ENCODE measurements at regions not wholly inside any gene's neighbourhood (a gene's known extent, or its start where the extent isn't known, plus 50 kb on each side); places are given as distances from the start of the nearest gene placed in this dataset.
A peak's percentile ranks its signal among the peaks of the same experiment; 100 is the strongest.

DNA sequence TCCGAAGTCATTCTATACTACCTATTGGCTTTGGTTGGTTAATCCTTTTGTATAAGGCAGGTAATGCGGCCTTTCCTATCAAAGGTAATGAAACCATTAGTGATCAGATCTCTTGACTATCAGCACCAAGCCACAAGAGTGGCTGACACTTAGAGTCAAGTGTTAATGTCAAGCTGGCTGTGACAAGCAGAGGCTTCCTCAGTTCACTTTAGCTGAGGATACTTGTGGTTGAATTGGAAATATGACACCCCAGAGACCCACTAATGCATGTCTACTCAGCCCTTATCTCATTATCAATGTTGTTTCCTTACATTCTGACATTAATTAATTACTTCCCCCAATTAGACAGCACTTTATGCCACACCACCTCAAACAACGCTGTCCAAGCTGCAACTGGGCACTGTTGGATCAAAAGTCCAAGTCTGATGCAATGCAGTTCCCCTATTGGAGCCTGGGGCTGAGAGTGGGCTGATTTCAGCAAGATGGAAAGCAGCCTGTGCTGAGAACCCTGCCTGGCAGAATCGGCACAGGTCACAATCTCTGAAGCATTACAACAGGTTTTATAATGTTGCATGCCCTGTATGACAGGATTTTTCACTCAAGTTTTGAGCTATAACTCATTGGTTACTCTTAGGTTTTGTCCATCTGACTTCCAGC, 273.5 kb downstream of the COL12A1 start:
- Mint-ChIP-seq H3K36me3 (ENCODE audit: low read depth, unreplicated experiment) (no peaks in the 10 kb centered on the region), H3K4me1 (ENCODE audit: unreplicated experiment) (peaks cover 3% of the 10 kb centered on the region), H3K27me3 (ENCODE audit: unreplicated experiment) (no peaks in the 10 kb centered on the region), H3K4me3 (ENCODE audit: unreplicated experiment) (no peak overlapping the region), H3K9me3 (ENCODE audit: unreplicated experiment) (no peaks in the 10 kb centered on the region), H3K27ac (ENCODE audit: unreplicated experiment) (no peak overlapping the region)
- TF ChIP-seq, protein P1, sequence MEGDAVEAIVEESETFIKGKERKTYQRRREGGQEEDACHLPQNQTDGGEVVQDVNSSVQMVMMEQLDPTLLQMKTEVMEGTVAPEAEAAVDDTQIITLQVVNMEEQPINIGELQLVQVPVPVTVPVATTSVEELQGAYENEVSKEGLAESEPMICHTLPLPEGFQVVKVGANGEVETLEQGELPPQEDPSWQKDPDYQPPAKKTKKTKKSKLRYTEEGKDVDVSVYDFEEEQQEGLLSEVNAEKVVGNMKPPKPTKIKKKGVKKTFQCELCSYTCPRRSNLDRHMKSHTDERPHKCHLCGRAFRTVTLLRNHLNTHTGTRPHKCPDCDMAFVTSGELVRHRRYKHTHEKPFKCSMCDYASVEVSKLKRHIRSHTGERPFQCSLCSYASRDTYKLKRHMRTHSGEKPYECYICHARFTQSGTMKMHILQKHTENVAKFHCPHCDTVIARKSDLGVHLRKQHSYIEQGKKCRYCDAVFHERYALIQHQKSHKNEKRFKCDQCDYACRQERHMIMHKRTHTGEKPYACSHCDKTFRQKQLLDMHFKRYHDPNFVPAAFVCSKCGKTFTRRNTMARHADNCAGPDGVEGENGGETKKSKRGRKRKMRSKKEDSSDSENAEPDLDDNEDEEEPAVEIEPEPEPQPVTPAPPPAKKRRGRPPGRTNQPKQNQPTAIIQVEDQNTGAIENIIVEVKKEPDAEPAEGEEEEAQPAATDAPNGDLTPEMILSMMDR (IDR thresholded peaks at IDR 0.05; ENCODE audit: unreplicated experiment): no peak
- DNase-seq (ENCODE audit: low spot score): no peak

- H3K36me3 Mint-ChIP-seq (ENCODE audit: low read depth, unreplicated experiment): no peaks in the 10 kb centered on the region
- H3K27me3 Mint-ChIP-seq (ENCODE audit: unreplicated experiment): no peaks in the 10 kb centered on the region
- TF ChIP-seq, protein P1 (IDR thresholded peaks at IDR 0.05; ENCODE audit: unreplicated experiment): no peak
- H3K4me1 Mint-ChIP-seq (ENCODE audit: unreplicated experiment): peaks cover 3% of the 10 kb centered on the region
- no peaks in the 10 kb centered on the region for H3K9me3 Mint-ChIP-seq (ENCODE audit: unreplicated experiment)
- no peak overlapping the region for H3K27ac Mint-ChIP-seq (ENCODE audit: unreplicated experiment)
- H3K4me3 Mint-ChIP-seq (ENCODE audit: unreplicated experiment): no peak overlapping the region
- DNase-seq (ENCODE audit: low spot score): no peak
Measured at GRCh38 chr6:74931558-74931957, 274.3 kb downstream of the COL12A1 start.

- H3K27me3 Mint-ChIP-seq (ENCODE audit: unreplicated experiment): no peaks in the 10 kb centered on the region
- H3K27ac Mint-ChIP-seq (ENCODE audit: unreplicated experiment): no peak overlapping the region
- H3K4me1 Mint-ChIP-seq (ENCODE audit: unreplicated experiment): peaks cover 8% of the 10 kb centered on the region
- DNase-seq (ENCODE audit: low spot score): no peak
- H3K4me3 Mint-ChIP-seq (ENCODE audit: unreplicated experiment): no peak overlapping the region
- no peaks in the 10 kb centered on the region for H3K36me3 Mint-ChIP-seq (ENCODE audit: low read depth, unreplicated experiment)
- TF ChIP-seq, protein P1 (IDR thresholded peaks at IDR 0.05; ENCODE audit: unreplicated experiment): no peak
- H3K9me3 Mint-ChIP-seq (ENCODE audit: unreplicated experiment): no peaks in the 10 kb centered on the region
Measured at GRCh38 chr6:74928203-74928602, 277.6 kb downstream of the COL12A1 start.

GRCh38 chr6:74927299-74927698, 278.6 kb downstream of the COL12A1 start:
- Mint-ChIP-seq H3K27me3 (ENCODE audit: unreplicated experiment) (no peaks in the 10 kb centered on the region), H3K9me3 (ENCODE audit: unreplicated experiment) (no peaks in the 10 kb centered on the region), H3K27ac (ENCODE audit: unreplicated experiment) (no peak overlapping the region), H3K4me1 (ENCODE audit: unreplicated experiment) (peaks cover 6% of the 10 kb centered on the region), H3K36me3 (ENCODE audit: low read depth, unreplicated experiment) (no peaks in the 10 kb centered on the region), H3K4me3 (ENCODE audit: unreplicated experiment) (no peak overlapping the region)
- DNase-seq (ENCODE audit: low spot score): no peak
- TF ChIP-seq, protein P1 (IDR thresholded peaks at IDR 0.05; ENCODE audit: unreplicated experiment): no peak

- TF ChIP-seq, protein P1 (IDR thresholded peaks at IDR 0.05; ENCODE audit: unreplicated experiment): no peak
- H3K4me1 Mint-ChIP-seq (ENCODE audit: unreplicated experiment): peaks cover 6% of the 10 kb centered on the region
- no peaks in the 10 kb centered on the region for H3K27me3 Mint-ChIP-seq (ENCODE audit: unreplicated experiment)
- H3K27ac Mint-ChIP-seq (ENCODE audit: unreplicated experiment): peak overlapping the region; percentile 86
- no peak overlapping the region for H3K4me3 Mint-ChIP-seq (ENCODE audit: unreplicated experiment)
- H3K9me3 Mint-ChIP-seq (ENCODE audit: unreplicated experiment): no peaks in the 10 kb centered on the region
- H3K36me3 Mint-ChIP-seq (ENCODE audit: low read depth, unreplicated experiment): no peaks in the 10 kb centered on the region
- peak; percentile 22 for DNase-seq (ENCODE audit: low spot score)
Measured at GRCh38 chr6:74925683-74926082, 280.2 kb downstream of the COL12A1 start.

All from endothelial cell (in vitro differentiated cells).